Right lobe of liver (tissue), 6 donors: ENCODE measurements at regions not wholly inside any gene's neighbourhood (a gene's known extent, or its start where the extent isn't known, plus 50 kb on each side); places are given as distances from the start of the nearest gene placed in this dataset.

Experiments
- ATAC-seq, 4 donors: fragments of 200-7000 bp; cut with Tn5 transposase; one replicate each; pipeline ENCODE4 v1.9.1; 2020; ENCODE audit warnings: mild to moderate bottlenecking in 4 of 4, moderate library complexity in 4 of 4
- DNase-seq, 3 donors: peaks; one replicate each; pipeline ENCODE4 v3.0.0-alpha.2; 2020
- H3K27ac ChIP-seq, 3 donors: fragments of 200-600 bp; one replicate each; pipeline ENCODE4 v1.8.0; 2022
- H3K27me3 ChIP-seq, 2 donors: fragments of 200-600 bp; one replicate each; pipeline ENCODE4 v1.8.0; 2022
- H3K36me3 ChIP-seq, 4 donors: fragments of 200-600 bp; sonication (generic) in 1 of 4; one replicate each; pipeline versions ENCODE4 v1.5.1 to v1.8.0; 2017 to 2022; ENCODE audit warnings: control low read depth in 1 of 4
- H3K4me1 ChIP-seq, 4 donors: fragments of 200-600 bp; sonication (generic) in 1 of 4; one replicate each; pipeline versions ENCODE4 v1.5.1 to v1.8.0; 2017 to 2022; ENCODE audit warnings: control low read depth in 1 of 4
- H3K4me3 ChIP-seq, 3 donors: fragments of 200-600 bp; one replicate each; pipeline ENCODE4 v1.8.0; 2022
- H3K9me3 ChIP-seq, 4 donors: fragments of 200-600 bp; sonication (generic) in 1 of 4; one replicate each; pipeline versions ENCODE4 v1.5.1 to v1.8.0; 2017 to 2022; ENCODE audit warnings: control low read depth in 1 of 4
- POLR2A ChIP-seq: fragments of 450-650 bp; IDR thresholded peaks from one replicate; pipeline ENCODE4 v1.6.1; 2017; ENCODE audit warnings: antibody characterized with exemption, mild to moderate bottlenecking
- WGBS: methylation state at CpG from one replicate; pipeline ENCODE4 v1.1.6; 2018; ENCODE audit warnings: low coverage, low lambda C conversion rate; ENCODE audit not compliant: insufficient coverage; ENCODE audit errors: missing lambda C conversion rate; 5-methylcytosine and 5-hydroxymethylcytosine counted together
- intact Hi-C, 2 donors: fragments of 100-400 bp; cut with DNase I; formaldehyde crosslinking; loops; one replicate each; pipeline versions ENCODE4 v1.11.2 to v1.14.1; 2022
- TF ChIP-seq, protein P1 (sequence below), 4 donors: fragments of 200-600 bp in 3 of 4; fragments of 450-650 bp in 1 of 4; IDR thresholded peaks; one replicate each; pipeline versions ENCODE4 v1.5.1 to v1.8.0; 2016 to 2022; ENCODE audit warnings: antibody characterized with exemption in 4 of 4, mild to moderate bottlenecking in 2 of 4
- donor health status: DM: no; HTN: yes; CAD: no.
- donor health status: DM: no; HTN: no; CAD: no.
- donor health status: DM: no; HTN: no; CAD: no.
- donor health status: DM: no; HTN: yes; CAD: no.
- donor health status: DM: no; HTN: yes; CAD: no.

DNA sequence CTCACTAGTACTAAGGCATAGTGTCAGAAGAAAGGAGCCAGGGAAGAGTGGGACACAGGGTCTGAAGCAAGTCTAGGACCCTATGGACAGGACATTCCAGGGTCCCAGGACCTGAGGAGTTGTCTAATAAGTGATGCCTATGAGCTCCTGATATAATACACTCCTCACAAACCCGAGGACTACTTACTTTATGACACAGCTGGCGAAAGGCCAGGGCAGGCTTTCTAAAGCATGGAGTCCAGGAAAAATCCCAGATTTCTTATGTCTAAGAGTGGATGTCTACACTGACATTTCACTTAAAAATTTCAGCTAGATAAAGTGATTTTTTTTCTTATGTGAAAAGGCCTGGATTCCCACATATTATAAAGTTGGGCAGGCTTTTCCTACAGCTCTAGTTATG, 502.2 kb upstream of the SETBP1 start:
- no peaks in the 10 kb centered on the region for H3K4me1 ChIP-seq
- TF ChIP-seq, protein P1, sequence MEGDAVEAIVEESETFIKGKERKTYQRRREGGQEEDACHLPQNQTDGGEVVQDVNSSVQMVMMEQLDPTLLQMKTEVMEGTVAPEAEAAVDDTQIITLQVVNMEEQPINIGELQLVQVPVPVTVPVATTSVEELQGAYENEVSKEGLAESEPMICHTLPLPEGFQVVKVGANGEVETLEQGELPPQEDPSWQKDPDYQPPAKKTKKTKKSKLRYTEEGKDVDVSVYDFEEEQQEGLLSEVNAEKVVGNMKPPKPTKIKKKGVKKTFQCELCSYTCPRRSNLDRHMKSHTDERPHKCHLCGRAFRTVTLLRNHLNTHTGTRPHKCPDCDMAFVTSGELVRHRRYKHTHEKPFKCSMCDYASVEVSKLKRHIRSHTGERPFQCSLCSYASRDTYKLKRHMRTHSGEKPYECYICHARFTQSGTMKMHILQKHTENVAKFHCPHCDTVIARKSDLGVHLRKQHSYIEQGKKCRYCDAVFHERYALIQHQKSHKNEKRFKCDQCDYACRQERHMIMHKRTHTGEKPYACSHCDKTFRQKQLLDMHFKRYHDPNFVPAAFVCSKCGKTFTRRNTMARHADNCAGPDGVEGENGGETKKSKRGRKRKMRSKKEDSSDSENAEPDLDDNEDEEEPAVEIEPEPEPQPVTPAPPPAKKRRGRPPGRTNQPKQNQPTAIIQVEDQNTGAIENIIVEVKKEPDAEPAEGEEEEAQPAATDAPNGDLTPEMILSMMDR (IDR thresholded peaks at IDR 0.05): no peak
- TF ChIP-seq POLR2A: no peak
- H3K27me3 ChIP-seq: no peaks in the 10 kb centered on the region
- no peaks in the 10 kb centered on the region for H3K9me3 ChIP-seq
- DNase-seq (no peak), ATAC-seq (no peak)
- no peak overlapping the region for H3K4me3 ChIP-seq
- WGBS: 26% methylated on average over 2 of the region's 2 CpGs
- intact Hi-C loops: no loop called here
- H3K36me3 ChIP-seq: no peaks in the 10 kb centered on the region
- no peak overlapping the region for H3K27ac ChIP-seq

DNA sequence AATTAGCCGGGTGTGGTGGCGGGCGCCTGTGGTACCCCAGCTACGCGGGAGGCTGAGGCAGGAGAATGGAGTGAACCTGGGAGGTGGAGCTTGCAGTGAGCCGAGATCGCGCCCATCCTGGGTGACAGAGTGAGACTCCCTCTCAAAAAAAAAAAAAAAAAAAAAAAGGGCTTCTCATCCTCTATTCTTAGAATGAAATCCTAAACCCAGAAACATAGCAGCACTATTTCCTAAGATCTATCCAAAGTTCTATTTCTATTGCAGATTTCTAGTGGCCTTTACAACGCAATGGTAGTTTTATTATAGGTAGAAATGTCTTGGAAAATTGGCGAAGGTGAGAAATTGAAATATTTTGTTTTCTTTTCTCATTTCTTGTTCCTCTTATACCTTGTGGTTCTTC, 501.0 kb upstream of the SETBP1 start:
- TF ChIP-seq POLR2A: no peak
- intact Hi-C loops: no loop called here
- no peak overlapping the region for H3K4me3 ChIP-seq
- ATAC-seq (no peak), DNase-seq (no peak)
- H3K4me1 ChIP-seq: no peaks in the 10 kb centered on the region
- H3K27ac ChIP-seq: no peak overlapping the region
- no peaks in the 10 kb centered on the region for H3K9me3 ChIP-seq
- H3K36me3 ChIP-seq: no peaks in the 10 kb centered on the region
- H3K27me3 ChIP-seq: no peaks in the 10 kb centered on the region
- 54% methylated on average over 2 of the region's 10 CpGs for WGBS

DNA sequence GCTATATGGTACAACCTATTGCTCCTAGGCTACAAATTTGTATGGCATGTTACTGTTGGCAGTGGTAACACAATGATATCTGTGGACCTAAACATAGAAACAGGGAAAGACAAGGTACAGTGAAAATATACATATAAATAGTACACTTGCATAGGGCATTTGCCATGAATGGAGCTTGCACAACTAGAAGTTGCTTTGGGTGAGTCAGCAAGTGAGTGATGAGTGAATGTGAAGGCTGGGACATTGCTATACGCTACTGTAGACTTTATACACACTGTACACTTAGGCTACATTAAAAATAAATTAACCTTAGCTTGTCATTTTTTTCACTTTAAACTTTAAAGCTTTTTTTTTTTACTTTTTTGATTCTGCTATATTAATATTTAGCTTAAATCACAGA, 500.0 kb upstream of the SETBP1 start:
- ATAC-seq: no peak
- WGBS: 58% methylated on average over 1 of the region's 1 CpG

DNA sequence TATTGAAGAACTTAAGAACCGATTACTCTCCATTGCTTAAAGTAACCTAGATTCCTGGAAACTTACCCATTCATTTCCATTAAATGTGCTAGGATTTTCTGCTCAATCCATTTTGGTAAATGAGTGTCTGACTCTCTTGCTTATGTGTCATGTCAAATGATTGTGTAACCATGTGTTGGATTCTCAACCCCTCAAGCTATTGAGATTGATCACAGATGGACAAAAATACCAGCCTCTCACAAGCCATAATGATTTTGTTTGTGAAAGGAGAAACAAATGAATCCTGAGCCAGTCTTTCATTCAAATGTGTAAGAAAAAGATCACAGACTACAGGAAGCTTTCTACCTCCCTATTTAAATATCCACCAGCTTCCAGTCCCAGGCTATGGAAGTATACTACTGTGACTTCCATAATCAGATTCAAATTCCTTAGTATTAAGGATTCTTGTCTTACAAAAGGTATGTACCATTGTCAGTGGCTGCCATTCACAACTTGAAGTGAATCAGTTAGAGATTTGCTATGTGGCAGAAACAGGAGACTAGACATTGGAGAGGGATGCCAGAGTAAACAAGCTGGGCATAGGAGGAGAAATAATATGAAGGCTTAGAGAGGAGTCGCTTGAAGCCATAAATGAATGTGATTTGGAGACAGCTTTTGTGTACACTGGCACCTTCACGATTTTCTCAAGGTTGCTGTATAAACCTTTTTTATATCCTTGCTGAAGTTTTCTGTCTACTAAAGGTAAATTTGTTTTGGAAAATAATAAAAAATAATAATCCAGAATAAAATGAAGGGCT, 498.5 kb upstream of the SETBP1 start:
- ATAC-seq (no peak), DNase-seq (no peak)
- intact Hi-C loops: no loop called here
- no peak overlapping the region for H3K4me3 ChIP-seq
- no peaks in the 10 kb centered on the region for H3K36me3 ChIP-seq
- H3K4me1 ChIP-seq: no peaks in the 10 kb centered on the region
- no peaks in the 10 kb centered on the region for H3K27me3 ChIP-seq
- no peak for TF ChIP-seq POLR2A
- TF ChIP-seq, protein P1 (IDR thresholded peaks at IDR 0.05): no peak
- WGBS: 53% methylated on average over 3 of the region's 3 CpGs
- no peaks in the 10 kb centered on the region for H3K9me3 ChIP-seq
- no peak overlapping the region for H3K27ac ChIP-seq

More for the DNA sequence above, 500.0 kb upstream of the SETBP1 start:
- Histone ChIP-seq H3K36me3 (no peaks in the 10 kb centered on the region), H3K4me3 (no peak overlapping the region), H3K27ac (no peak overlapping the region), H3K9me3 (no peaks in the 10 kb centered on the region), H3K4me1 (no peaks in the 10 kb centered on the region), H3K27me3 (no peaks in the 10 kb centered on the region)
- intact Hi-C loops: no loop called here
- TF ChIP-seq, protein P1 (IDR thresholded peaks at IDR 0.05): no peak
- no peak for TF ChIP-seq POLR2A
- DNase-seq: no peak

DNA sequence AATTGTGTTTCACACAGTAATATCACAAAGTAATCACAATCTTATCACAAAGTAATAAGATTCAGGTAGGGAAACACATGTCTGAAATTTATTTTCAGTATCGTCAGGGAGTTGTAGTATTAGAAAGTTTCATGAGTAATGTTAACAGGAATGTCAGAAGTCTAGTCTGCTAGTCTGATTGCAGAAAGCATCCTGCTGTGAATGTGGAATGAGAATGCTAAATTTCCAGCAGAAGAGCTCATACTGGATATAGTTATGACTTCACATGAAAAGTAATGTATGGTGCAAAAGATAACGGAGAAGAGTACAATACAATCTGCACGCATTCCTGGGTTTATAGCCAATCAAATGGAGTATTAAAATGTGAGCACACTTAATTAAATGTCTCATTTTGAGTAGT, 494.7 kb upstream of the SETBP1 start:
- ATAC-seq (no peak), DNase-seq (no peak)
- Histone ChIP-seq H3K9me3 (no peaks in the 10 kb centered on the region), H3K4me3 (no peak overlapping the region), H3K36me3 (no peaks in the 10 kb centered on the region), H3K4me1 (no peaks in the 10 kb centered on the region), H3K27me3 (no peaks in the 10 kb centered on the region), H3K27ac (no peak overlapping the region)
- 57% methylated on average over 3 of the region's 3 CpGs for WGBS
- TF ChIP-seq, protein P1 (IDR thresholded peaks at IDR 0.05): no peak
- no peak for TF ChIP-seq POLR2A
- intact Hi-C loops: no loop called here
